Astrocyte of the spinal cord (primary cell): ENCODE measurements at regions not wholly inside any gene's neighbourhood (a gene's known extent, or its start where the extent isn't known, plus 50 kb on each side); places are given as distances from the start of the nearest gene placed in this dataset.
A peak's percentile ranks its signal among the peaks of the same experiment; 100 is the strongest.

Experiments used
- DNase-seq: peaks from one replicate; pipeline ENCODE4 v3.0.0; 2011; ENCODE audit warnings: low read depth, low spot score
- H3K4me3 ChIP-seq: 2 replicates; pipeline ENCODE4 v1.5.1; 2011; ENCODE audit warnings: low read depth, mild to moderate bottlenecking, low read length, moderate library complexity
- in situ Hi-C: cut with HindIII; loops from 2 replicates; pipeline ENCODE4 v1.10.0; 2017; ENCODE audit warnings: low sequenced_read_pairs
- TF ChIP-seq, protein P1 (sequence below): IDR thresholded peaks from 2 replicates; pipeline ENCODE4 v1.5.1; 2012; ENCODE audit warnings: low read depth, mild to moderate bottlenecking, low read length, inconsistent platforms

DNA sequence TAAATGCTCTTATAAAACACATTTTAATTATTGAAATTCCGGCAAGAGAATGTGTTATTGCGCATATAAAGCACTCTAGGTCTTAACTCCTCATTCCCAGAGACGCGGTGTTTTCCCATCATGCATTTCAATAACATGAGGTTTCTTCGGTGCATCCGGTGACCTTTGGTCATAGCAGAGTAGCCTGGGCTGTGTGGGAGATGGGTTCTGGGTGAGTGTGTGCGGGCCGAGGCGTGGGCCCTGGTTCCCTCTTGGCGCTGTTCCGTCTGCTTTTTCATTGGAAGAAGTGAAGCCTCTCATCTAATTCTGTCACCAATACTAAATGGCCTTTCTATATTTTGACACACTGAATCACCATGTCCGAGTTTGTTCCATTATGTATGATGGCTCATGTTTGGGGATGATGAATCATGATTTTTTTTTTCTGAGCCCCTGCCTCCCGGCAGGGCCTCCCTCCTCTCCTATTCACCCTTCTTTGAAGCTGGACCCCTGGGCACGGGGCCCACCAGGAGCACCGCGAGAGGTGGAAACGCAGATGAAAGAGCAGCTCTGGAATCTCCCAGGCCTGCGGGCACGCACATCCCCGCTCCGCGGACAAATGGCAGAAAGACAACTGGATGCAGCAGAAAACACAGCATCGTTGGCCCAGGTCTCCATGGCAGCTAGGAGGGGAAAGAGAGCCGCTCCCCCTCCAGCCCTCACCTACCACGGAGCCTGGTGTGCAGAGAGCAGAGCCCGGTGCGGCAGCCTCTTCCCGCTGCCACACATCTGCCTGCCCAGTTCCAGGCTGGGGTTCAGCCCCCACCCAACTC, 85.8 kb upstream of the HPCAL1 start:
- H3K4me3 ChIP-seq: no peak overlapping the region
- TF ChIP-seq, protein P1, sequence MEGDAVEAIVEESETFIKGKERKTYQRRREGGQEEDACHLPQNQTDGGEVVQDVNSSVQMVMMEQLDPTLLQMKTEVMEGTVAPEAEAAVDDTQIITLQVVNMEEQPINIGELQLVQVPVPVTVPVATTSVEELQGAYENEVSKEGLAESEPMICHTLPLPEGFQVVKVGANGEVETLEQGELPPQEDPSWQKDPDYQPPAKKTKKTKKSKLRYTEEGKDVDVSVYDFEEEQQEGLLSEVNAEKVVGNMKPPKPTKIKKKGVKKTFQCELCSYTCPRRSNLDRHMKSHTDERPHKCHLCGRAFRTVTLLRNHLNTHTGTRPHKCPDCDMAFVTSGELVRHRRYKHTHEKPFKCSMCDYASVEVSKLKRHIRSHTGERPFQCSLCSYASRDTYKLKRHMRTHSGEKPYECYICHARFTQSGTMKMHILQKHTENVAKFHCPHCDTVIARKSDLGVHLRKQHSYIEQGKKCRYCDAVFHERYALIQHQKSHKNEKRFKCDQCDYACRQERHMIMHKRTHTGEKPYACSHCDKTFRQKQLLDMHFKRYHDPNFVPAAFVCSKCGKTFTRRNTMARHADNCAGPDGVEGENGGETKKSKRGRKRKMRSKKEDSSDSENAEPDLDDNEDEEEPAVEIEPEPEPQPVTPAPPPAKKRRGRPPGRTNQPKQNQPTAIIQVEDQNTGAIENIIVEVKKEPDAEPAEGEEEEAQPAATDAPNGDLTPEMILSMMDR: no peak
- in situ Hi-C loops: no loop called here
- no peak for DNase-seq

DNA sequence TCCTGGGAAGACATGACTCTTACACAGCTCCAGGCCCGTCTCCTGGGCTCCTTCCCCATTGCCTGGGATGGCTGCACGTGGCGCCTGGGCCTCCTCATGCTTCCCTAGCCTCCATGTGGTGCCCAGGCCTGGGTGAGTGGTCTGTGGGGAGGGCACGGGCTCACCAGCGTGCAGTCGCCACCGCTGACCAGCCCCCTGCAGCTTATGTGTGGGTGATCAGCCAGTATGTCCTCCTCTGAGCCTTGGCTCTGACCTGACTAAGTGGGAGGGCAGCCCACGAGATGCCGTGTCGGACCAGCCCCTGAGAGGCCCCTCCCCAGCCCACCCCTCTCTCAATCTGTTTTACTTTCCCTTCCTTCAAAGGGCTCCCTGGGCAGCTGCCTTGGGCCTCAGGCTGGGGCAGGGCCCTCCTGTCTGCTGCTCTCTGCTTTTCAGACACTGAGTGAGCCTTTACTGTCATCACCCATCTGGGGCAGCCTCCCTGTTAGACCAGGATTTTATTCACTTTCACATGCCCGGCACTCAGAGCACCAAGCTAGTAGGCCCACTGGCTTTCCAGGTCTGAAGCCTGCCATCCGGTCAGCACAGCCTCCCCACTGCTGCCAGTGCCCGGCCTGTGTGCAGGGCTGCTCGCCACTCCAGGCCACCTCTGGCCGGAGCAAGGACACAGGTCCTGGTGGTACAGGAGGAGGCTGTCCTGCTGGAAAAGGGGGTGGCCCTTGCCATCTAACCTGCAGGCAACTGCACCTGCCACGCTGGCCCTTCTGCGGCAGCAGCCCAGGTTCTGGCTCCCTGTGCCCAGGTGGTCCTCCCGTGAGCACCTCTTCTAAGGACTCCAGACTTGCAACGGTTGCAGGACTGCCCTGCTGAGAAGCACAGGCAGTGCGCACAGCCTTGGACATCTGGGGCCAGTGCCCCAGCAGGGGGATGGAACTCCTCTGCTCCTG, 84.9 kb upstream of the HPCAL1 start:
- DNase-seq: no peak
- in situ Hi-C loops: no loop called here
- H3K4me3 ChIP-seq: no peak overlapping the region
- TF ChIP-seq, protein P1: no peak

DNA sequence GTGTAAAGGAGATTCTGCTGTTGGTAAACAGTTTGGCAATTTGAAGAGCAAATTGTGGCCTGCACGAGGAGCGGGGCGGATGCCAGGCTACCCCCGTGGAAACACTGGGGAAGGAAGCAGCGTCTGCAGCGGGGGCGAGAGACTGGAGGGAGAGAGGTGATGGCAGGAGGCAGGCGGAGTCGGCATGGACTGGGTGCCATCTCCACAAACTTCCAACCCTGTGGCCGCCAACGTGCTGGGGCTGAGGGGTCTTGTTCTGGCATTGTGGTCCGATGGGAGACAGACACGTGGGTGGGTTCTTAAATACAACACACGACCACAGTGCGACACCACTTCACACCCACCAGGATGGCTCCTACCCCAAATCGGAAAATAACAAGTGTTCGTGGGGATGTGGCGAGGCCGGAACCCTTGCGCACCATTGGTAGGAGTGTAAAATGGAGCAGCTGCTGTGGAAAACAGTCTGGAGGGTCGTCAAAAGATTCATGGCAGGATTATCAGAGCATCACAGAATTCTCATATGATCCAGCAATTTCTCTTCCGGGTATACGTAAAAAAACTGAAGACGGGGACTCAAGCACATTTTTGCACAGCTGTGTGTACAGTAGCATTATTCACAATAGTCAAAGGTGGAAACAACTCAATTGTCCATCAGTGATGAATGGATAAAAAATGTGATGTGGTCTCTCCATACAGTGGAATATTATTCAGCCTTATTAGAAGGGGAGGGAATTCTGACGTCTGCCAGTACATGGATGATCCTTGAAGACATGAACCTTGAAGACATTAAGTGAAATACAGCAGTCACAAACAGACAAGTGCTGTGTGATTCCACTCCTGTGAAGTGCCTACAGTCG, 82.4 kb upstream of the HPCAL1 start:
- DNase-seq: no peak
- no peak overlapping the region for H3K4me3 ChIP-seq
- in situ Hi-C loops: no loop called here
- TF ChIP-seq, protein P1: no peak

DNA sequence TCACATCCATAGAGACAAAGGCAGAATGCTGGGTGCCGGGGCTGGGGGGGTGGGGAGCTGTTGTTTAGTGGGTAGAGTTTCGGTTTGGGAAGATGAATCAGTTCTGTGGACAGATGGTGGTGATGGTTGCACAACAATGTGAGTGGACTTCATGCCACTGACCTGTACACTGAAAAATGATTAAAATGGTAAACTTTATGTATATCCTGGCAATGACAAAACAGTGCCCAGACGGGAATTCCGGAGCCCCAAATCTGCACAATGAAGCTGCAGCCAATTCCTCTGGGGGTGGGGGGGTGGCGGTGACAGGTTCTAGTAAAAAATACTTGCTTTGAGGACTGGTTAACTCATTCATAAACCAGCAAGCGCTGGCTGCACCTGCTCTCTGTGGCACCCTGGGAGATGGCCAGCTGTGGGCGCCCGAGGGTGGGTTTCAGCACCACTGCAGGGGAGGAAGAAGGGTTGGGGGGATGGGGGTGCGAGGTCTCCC, 81.8 kb upstream of the HPCAL1 start:
- DNase-seq: peak; percentile 14
- in situ Hi-C loops: no loop called here

DNA sequence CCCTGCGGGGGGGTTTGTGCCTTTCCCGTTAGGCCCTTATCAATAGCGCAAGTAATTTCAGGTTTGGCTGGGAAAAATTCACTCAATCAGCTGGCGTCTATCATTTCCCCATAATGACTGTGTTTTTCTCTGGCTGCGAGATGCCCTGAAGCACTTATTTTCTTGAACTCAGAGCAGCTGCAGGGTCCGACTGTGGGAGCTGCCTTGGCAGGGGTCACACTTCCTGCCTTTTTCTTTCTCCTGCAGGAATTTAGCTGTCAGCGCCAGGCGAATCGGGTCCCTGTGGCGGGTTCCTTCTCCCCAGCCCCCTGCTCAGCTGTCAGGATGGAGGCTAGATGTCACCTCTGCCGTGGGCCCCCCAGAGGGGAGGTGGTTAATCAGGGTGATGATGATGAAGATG, 81.3 kb upstream of the HPCAL1 start:
- in situ Hi-C loops: no loop called here

More for the DNA sequence above, 81.8 kb upstream of the HPCAL1 start:
- TF ChIP-seq, protein P1: no peak
- no peak overlapping the region for H3K4me3 ChIP-seq

More for the DNA sequence above, 81.3 kb upstream of the HPCAL1 start:
- TF ChIP-seq, protein P1: no peak
- DNase-seq: no peak
- H3K4me3 ChIP-seq: no peak overlapping the region
